HCT116 (cell line): ENCODE measurements at regions not wholly inside any gene's neighbourhood (a gene's known extent, or its start where the extent isn't known, plus 50 kb on each side); places are given as distances from the start of the nearest gene placed in this dataset.

Source experiments
- ATAC-seq: fragments of 200-7000 bp; cut with Tn5 transposase; 2 replicates; pipeline ENCODE4 v1.9.1; 2020; ENCODE audit warnings: mild to moderate bottlenecking, moderate library complexity
- BruUV-seq: library from RNA; stranded (reverse); fragments of 400-500 nt; replicated peaks from 2 replicates; lab custom pipeline; 2021; lab: Mats Ljungman, UMichigan
- CTCF ChIA-PET: fragments of 300-600 bp; sonication (Branson Sonifier 250); formaldehyde crosslinking; loops from one replicate; lab custom pipeline; 2021; ENCODE audit warnings: antibody characterized with exemption; lab: Charles Lee
- POLR2A ChIA-PET: fragments of 300-600, 350-600 bp; sonication (Branson Sonifier 250); formaldehyde crosslinking; loops from one replicate; lab custom pipeline; 2021; ENCODE audit warnings: antibody characterized with exemption; lab: Charles Lee
- RAD21 ChIA-PET, 2 experiments: fragments of 300-600 bp; sonication (Branson Sonifier 250); formaldehyde crosslinking; loops; one replicate each; lab custom pipeline; 2023; ENCODE audit warnings: low total read pairs in 2 of 2; ENCODE audit not compliant: uncharacterized antibody in 2 of 2, unreplicated experiment in 2 of 2, low non-redundant PET in 1 of 2; lab: Charles Lee
- DNase-seq: peaks from one replicate; pipeline ENCODE4 v3.0.0-alpha.2; 2010; ENCODE audit warnings: low read depth, low spot score
- H2AFZ ChIP-seq: fragments of 200-600 bp; shearing (Covaris generic), sonication (generic); 2 replicates; pipeline ENCODE4 v1.6.1; 2017; ENCODE audit warnings: low read depth, mixed run types, mixed read lengths, antibody characterized with exemption, low read length; ENCODE audit not compliant: poor library complexity, severe bottlenecking
- H3K27ac ChIP-seq: 2 replicates; pipeline ENCODE4 v1.5.1; 2012; ENCODE audit warnings: low read depth, low read length
- H3K27me3 ChIP-seq: fragments of 200-600 bp; sonication (generic); 2 replicates; pipeline ENCODE4 v1.6.1; 2016; ENCODE audit warnings: mixed run types, low read length, mixed read lengths; ENCODE audit not compliant: insufficient read depth
- H3K36me3 ChIP-seq, 2 experiments: fragments of 200-500 bp in 1 of 2; fragments of 200-600 bp in 1 of 2; sonication (Bioruptor generic) in 1 of 2; sonication (generic) in 1 of 2; 2 replicates each; pipeline versions ENCODE4 v1.5.1 to v1.6.1; 2014 to 2016; ENCODE audit warnings: low read length in 2 of 2, inconsistent platforms in 1 of 2, mixed read lengths in 1 of 2, mixed run types in 1 of 2; ENCODE audit not compliant: insufficient read depth in 2 of 2, control insufficient read depth in 1 of 2
- H3K4me1 ChIP-seq, 2 experiments: fragments of 200-600 bp in 1 of 2; sonication (generic) in 1 of 2; 2 replicates each; pipeline versions ENCODE4 v1.5.1 to v1.6.1; 2012 to 2017; ENCODE audit warnings: low read length in 2 of 2, inconsistent platforms in 1 of 2, mild to moderate bottlenecking in 1 of 2, mixed read lengths in 1 of 2, mixed run types in 1 of 2, moderate library complexity in 1 of 2; ENCODE audit not compliant: insufficient read depth in 2 of 2, control insufficient read depth in 1 of 2
- H3K4me2 ChIP-seq: fragments of 200-600 bp; sonication (generic); 2 replicates; pipeline ENCODE4 v1.6.1; 2017; ENCODE audit warnings: mixed run types, low read length, mixed read lengths
- H3K4me3 ChIP-seq, 2 experiments: fragments of 200-600 bp in 1 of 2; sonication (generic) in 1 of 2; replicated peaks in 1 of 2; 2 replicates each; pipeline ENCODE4 v1.5.1; 2011 to 2016; ENCODE audit warnings: low read length in 2 of 2, control low read depth in 1 of 2, low read depth in 1 of 2, mild to moderate bottlenecking in 1 of 2, mixed read lengths in 1 of 2, mixed run types in 1 of 2
- H3K79me2 ChIP-seq: fragments of 200-600 bp; sonication (generic); 2 replicates; pipeline ENCODE4 v1.6.1; 2017; ENCODE audit warnings: mild to moderate bottlenecking, mixed run types, low read length, moderate library complexity, mixed read lengths; ENCODE audit not compliant: insufficient read depth
- H3K9ac ChIP-seq: fragments of 200-600 bp; sonication (generic); 2 replicates; pipeline ENCODE4 v1.6.1; 2016; ENCODE audit warnings: low read length, mixed read lengths
- H3K9me2 ChIP-seq: fragments of 200-600 bp; sonication (generic), shearing (Covaris generic); 2 replicates; pipeline ENCODE4 v1.6.1; 2017; ENCODE audit warnings: mixed run types, mild to moderate bottlenecking, moderate library complexity; ENCODE audit not compliant: insufficient read depth
- H3K9me3 ChIP-seq, 2 experiments: fragments of 200-500 bp in 1 of 2; fragments of 200-600 bp in 1 of 2; sonication (Bioruptor generic) in 1 of 2; sonication (generic) in 1 of 2; 2 replicates each; pipeline ENCODE4 v1.6.1; 2014 to 2017; ENCODE audit warnings: low read length in 2 of 2, mixed read lengths in 2 of 2, inconsistent platforms in 1 of 2, low read depth in 1 of 2, mild to moderate bottlenecking in 1 of 2, mixed run types in 1 of 2, moderate library complexity in 1 of 2; ENCODE audit not compliant: control insufficient read depth in 1 of 2, insufficient read depth in 1 of 2
- H4K20me1 ChIP-seq: fragments of 200-600 bp; sonication (generic), shearing (Covaris generic); 2 replicates; pipeline ENCODE4 v1.6.1; 2017; ENCODE audit warnings: mixed run types, mild to moderate bottlenecking, moderate library complexity; ENCODE audit not compliant: insufficient read depth
- ATF3 ChIP-seq: IDR thresholded peaks from 2 replicates; pipeline ENCODE4 v1.6.1; 2012
- CBX3 ChIP-seq: IDR thresholded peaks from 2 replicates; pipeline ENCODE4 v1.6.1; 2012; ENCODE audit warnings: low read depth
- CTCF ChIP-seq, 3 experiments: fragments of 200-600 bp in 1 of 3; sonication (generic) in 1 of 3; IDR thresholded peaks in 2 of 3; conservative IDR thresholded peaks in 1 of 3; 2 replicates each; pipeline ENCODE4 v1.5.1; 2012 to 2017; ENCODE audit warnings: low read depth in 2 of 3, low read length in 2 of 3, antibody characterized with exemption in 1 of 3, borderline replicate concordance in 1 of 3, control low read depth in 1 of 3, mild to moderate bottlenecking in 1 of 3, mixed read lengths in 1 of 3, mixed run types in 1 of 3, moderate library complexity in 1 of 3; ENCODE audit not compliant: insufficient read depth in 1 of 3
- EGR1 ChIP-seq: IDR thresholded peaks from 2 replicates; pipeline ENCODE4 v1.6.1; 2012; ENCODE audit warnings: low read depth
- ELF1 ChIP-seq: IDR thresholded peaks from 2 replicates; pipeline ENCODE4 v1.6.1; 2012; ENCODE audit warnings: low read depth, borderline replicate concordance
- EZH2phosphoT487 ChIP-seq: fragments of 200-600 bp; IDR thresholded peaks from 2 replicates; pipeline ENCODE4 v1.6.1; 2018; ENCODE audit warnings: antibody characterized with exemption, borderline replicate concordance
- JUND ChIP-seq: IDR thresholded peaks from 2 replicates; pipeline ENCODE4 v1.6.1; 2012
- POLR2A ChIP-seq: IDR thresholded peaks from 2 replicates; pipeline ENCODE4 v1.7.0; 2011; ENCODE audit warnings: borderline replicate concordance; ENCODE audit not compliant: insufficient read depth, insufficient read length; ENCODE audit errors: extremely low read depth
- POLR2AphosphoS5 ChIP-seq: IDR thresholded peaks from 2 replicates; pipeline ENCODE4 v1.6.1; 2011; ENCODE audit warnings: mild to moderate bottlenecking, low read depth, low read length, moderate library complexity
- RAD21 ChIP-seq: IDR thresholded peaks from 2 replicates; pipeline ENCODE4 v1.6.1; 2012; ENCODE audit warnings: low read depth, mild to moderate bottlenecking
- REST ChIP-seq: IDR thresholded peaks from 2 replicates; pipeline ENCODE4 v1.6.1; 2012; ENCODE audit warnings: low read depth
- SIN3A ChIP-seq: IDR thresholded peaks from 2 replicates; pipeline ENCODE4 v1.6.1; 2012; ENCODE audit warnings: low read depth
- SRF ChIP-seq: IDR thresholded peaks from 2 replicates; pipeline ENCODE4 v1.6.1; 2012; ENCODE audit warnings: low read depth
- YY1 ChIP-seq: IDR thresholded peaks from 2 replicates; pipeline ENCODE4 v1.6.1; 2011; ENCODE audit warnings: low read length, low read depth, moderate library complexity, mild to moderate bottlenecking; ENCODE audit not compliant: insufficient replicate concordance; ENCODE audit errors: extremely low read depth
- ZBTB33 ChIP-seq: IDR thresholded peaks from 2 replicates; pipeline ENCODE4 v1.6.1; 2011; ENCODE audit warnings: mild to moderate bottlenecking, low read length, moderate library complexity; ENCODE audit not compliant: insufficient replicate concordance; ENCODE audit errors: extremely low read depth
- ZNF274 ChIP-seq: fragments of 200-500 bp; sonication (Bioruptor generic); IDR thresholded peaks from 2 replicates; pipeline ENCODE4 v1.6.1; 2014; ENCODE audit warnings: mild to moderate bottlenecking, low read depth, low read length, inconsistent platforms
- intact Hi-C: fragments of 100-400 bp; cut with micrococcal nuclease; formaldehyde crosslinking; loops from 2 replicates; pipeline ENCODE4 v1.10.0; 2022

GRCh38 chr1:87510540-87510939 is 181.9 kb downstream of the LMO4 start (continued):
- TF ChIP-seq ZBTB33, result no peak

- Histone ChIP-seq H3K36me3 (no peaks in the 10 kb centered on the region), H3K27me3 (no peaks in the 10 kb centered on the region), H3K9me2 (no peaks in the 10 kb centered on the region), H2AFZ (no peak overlapping the region), H3K79me2 (no peaks in the 10 kb centered on the region), H3K4me3 (no peak overlapping the region), H3K9me3 (no peaks in the 10 kb centered on the region), H3K4me1 (no peaks in the 10 kb centered on the region), H3K9ac (no peak overlapping the region), H3K27ac (no peak overlapping the region), H4K20me1 (no peaks in the 10 kb centered on the region), H3K4me2 (no peak overlapping the region)
- ATAC-seq (no peak), DNase-seq (no peak)
- TF ChIP-seq ZBTB33, result no peak
- TF ChIP-seq POLR2AphosphoS5, result no peak
- no peak for TF ChIP-seq JUND
- TF ChIP-seq ELF1, result no peak
- TF ChIP-seq POLR2A, result no peak
- TF ChIP-seq ATF3, result no peak
- TF ChIP-seq RAD21, result no peak
- TF ChIP-seq CBX3, result no peak
- TF ChIP-seq ZNF274, result no peak
- TF ChIP-seq EGR1, result no peak
- no peak for TF ChIP-seq SIN3A
- no peak for TF ChIP-seq REST
- TF ChIP-seq EZH2phosphoT487, result no peak
- TF ChIP-seq CTCF (IDR thresholded peaks at IDR 0.05 in 2 of 3, conservative IDR thresholded peaks at IDR 0.05 in 1 of 3; ENCODE audit: borderline replicate concordance in 1 of 3, insufficient read depth in 1 of 3, low read depth in 2 of 3, low read length in 2 of 3), result no peak
- TF ChIP-seq YY1, result no peak
- TF ChIP-seq SRF, result no peak
- ChIA-PET CTCF (no interaction called here), POLR2A (no interaction called here), RAD21 (no interaction called here)
- BruUV-seq, result no TSS peak
- intact Hi-C loops, result no loop called here
Measured at GRCh38 chr1:87511449-87511848, 182.8 kb downstream of the LMO4 start.
